Uterus (tissue), 3 donors: ENCODE measurements at regions not wholly inside any gene's neighbourhood (a gene's known extent, or its start where the extent isn't known, plus 50 kb on each side); places are given as distances from the start of the nearest gene placed in this dataset.

Experiments
- DNase-seq, 2 donors: peaks; one replicate each; pipeline ENCODE4 v3.0.0-alpha.2; 2019 to 2020
- H3K27ac ChIP-seq, 2 donors: fragments of 200-600 bp; sonication (generic); 1 replicate in 1 of 2; 2 replicates in 1 of 2; pipeline ENCODE4 v1.5.1; 2016 to 2018
- H3K27me3 ChIP-seq, 2 donors: fragments of 200-600 bp; sonication (generic); one replicate each; pipeline ENCODE4 v1.5.1; 2018 to 2019; ENCODE audit warnings: control low read depth in 1 of 2
- H3K36me3 ChIP-seq, 2 donors: fragments of 200-600 bp; sonication (generic); one replicate each; pipeline ENCODE4 v1.5.1; 2019; ENCODE audit warnings: control low read depth in 1 of 2
- H3K4me1 ChIP-seq, 2 donors: fragments of 200-600 bp; sonication (generic); one replicate each; pipeline ENCODE4 v1.5.1; 2018 to 2019; ENCODE audit warnings: control low read depth in 1 of 2
- H3K4me3 ChIP-seq, 2 donors: fragments of 200-600 bp; sonication (generic); 1 replicate in 1 of 2; 2 replicates in 1 of 2; pipeline ENCODE4 v1.5.1; 2018 to 2019; ENCODE audit warnings: mild to moderate bottlenecking in 1 of 2
- H3K9me3 ChIP-seq, 2 donors: fragments of 200-600 bp; sonication (generic); one replicate each; pipeline ENCODE4 v1.5.1; 2019; ENCODE audit warnings: control low read depth in 1 of 2
- POLR2A ChIP-seq, 2 donors: fragments of 450-650 bp; IDR thresholded peaks; one replicate each; pipeline ENCODE4 v1.6.1; 2016; ENCODE audit warnings: antibody characterized with exemption in 2 of 2, mild to moderate bottlenecking in 1 of 2, moderate library complexity in 1 of 2
- intact Hi-C: fragments of 100-400 bp; cut with DNase I; formaldehyde crosslinking; loops from one replicate; pipeline ENCODE4 v1.15.1; 2023; ENCODE audit warnings: low total_unique reads
- TF ChIP-seq, protein P1 (sequence below), 4 experiments: fragments of 200-600 bp in 2 of 4; fragments of 450-650 bp in 2 of 4; sonication (generic) in 2 of 4; IDR thresholded peaks; one replicate each; pipeline ENCODE4 v1.5.1; 2016 to 2019; ENCODE audit warnings: antibody characterized with exemption in 4 of 4, mild to moderate bottlenecking in 2 of 4, moderate library complexity in 1 of 4
- donor health status: DM: yes; HTN: yes; CAD: no.

DNA sequence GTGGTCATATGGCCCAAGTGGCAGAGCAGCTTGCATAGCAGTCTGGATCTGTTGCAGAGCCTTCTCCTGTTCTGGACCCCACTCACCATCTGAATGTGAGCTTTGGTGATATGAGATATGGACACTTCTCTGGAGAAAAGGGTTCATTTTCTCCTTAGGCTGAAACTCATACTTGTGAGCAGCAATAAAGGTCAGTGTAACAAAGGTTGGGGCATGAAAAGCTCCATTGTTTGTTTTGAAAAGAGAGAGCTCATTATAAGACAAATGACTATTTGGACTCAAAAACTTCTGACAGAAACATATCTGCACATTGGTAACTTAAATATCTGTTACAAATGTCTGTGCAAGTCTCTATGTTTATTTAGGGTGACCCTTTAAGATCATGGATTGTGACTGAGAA lies 517.3 kb downstream of the MFSD1 start:
- Histone ChIP-seq H3K36me3 (no peaks in the 10 kb centered on the region), H3K27me3 (no peaks in the 10 kb centered on the region), H3K27ac (no peak overlapping the region), H3K4me3 (no peak overlapping the region), H3K4me1 (no peaks in the 10 kb centered on the region), H3K9me3 (no peaks in the 10 kb centered on the region)
- TF ChIP-seq, protein P1, sequence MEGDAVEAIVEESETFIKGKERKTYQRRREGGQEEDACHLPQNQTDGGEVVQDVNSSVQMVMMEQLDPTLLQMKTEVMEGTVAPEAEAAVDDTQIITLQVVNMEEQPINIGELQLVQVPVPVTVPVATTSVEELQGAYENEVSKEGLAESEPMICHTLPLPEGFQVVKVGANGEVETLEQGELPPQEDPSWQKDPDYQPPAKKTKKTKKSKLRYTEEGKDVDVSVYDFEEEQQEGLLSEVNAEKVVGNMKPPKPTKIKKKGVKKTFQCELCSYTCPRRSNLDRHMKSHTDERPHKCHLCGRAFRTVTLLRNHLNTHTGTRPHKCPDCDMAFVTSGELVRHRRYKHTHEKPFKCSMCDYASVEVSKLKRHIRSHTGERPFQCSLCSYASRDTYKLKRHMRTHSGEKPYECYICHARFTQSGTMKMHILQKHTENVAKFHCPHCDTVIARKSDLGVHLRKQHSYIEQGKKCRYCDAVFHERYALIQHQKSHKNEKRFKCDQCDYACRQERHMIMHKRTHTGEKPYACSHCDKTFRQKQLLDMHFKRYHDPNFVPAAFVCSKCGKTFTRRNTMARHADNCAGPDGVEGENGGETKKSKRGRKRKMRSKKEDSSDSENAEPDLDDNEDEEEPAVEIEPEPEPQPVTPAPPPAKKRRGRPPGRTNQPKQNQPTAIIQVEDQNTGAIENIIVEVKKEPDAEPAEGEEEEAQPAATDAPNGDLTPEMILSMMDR (IDR thresholded peaks at IDR 0.05): no peak
- DNase-seq: no peak
- intact Hi-C loops: no loop called here

DNA sequence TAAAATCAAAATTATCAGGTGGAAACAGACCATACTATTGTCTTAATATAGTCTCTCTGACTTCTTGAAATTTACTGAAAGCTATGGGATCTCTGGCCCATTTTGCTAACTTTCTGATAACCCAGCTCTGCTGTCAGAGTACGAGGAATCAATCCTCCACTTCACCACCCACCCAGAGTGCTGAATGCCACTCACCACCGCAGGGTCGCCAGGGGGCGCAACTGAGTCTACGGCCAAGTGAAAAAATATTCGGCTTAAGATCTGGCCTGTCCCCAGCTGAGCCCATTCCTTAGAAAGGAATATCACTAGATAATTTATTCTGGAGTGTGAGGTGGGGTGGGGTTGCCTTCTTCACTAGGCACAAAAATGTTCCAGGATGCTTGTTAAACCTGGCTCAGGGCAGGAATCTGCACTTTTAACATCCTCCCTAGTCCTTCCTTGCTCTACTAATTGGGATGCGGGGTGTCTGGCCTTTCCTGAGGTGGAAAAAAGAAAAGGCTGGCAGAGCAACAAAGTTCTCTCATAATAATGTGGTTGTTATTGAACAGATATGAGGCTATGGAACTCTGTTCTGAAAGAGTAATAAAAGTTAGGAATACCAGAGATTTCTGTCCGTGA lies 520.6 kb downstream of the MFSD1 start:
- Histone ChIP-seq H3K4me1 (no peaks in the 10 kb centered on the region), H3K27me3 (no peaks in the 10 kb centered on the region), H3K9me3 (no peaks in the 10 kb centered on the region), H3K4me3 (no peak overlapping the region), H3K27ac (no peak overlapping the region), H3K36me3 (no peaks in the 10 kb centered on the region)
- intact Hi-C loops: no loop called here
- TF ChIP-seq, protein P1 (IDR thresholded peaks at IDR 0.05): peak in 2 of 4 experiments; percentile 10 to 14
- TF ChIP-seq POLR2A (IDR thresholded peaks at IDR 0.05): no peak
- DNase-seq: no peak

DNA sequence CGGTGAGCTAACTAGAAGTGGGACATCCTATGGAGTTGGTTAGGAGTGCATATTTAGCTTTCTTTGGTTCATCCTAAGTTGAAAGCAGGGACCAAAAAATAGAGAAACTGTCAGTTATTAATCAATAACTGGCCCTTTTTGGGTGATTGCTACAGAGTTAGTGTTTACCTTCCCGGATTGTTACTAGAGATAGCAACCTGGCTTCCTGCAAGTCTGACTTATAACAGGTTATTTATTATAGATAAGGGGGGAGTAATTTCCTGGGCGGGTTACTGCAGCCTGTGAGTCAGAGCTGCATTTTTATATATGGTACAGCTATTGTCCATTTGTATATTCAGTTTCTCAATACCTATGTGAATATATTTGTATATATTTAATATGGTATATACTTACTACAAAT lies 522.0 kb downstream of the MFSD1 start:
- Histone ChIP-seq H3K27me3 (no peaks in the 10 kb centered on the region), H3K27ac (no peak overlapping the region), H3K9me3 (no peaks in the 10 kb centered on the region), H3K4me3 (no peak overlapping the region), H3K4me1 (no peaks in the 10 kb centered on the region), H3K36me3 (no peaks in the 10 kb centered on the region)
- TF ChIP-seq, protein P1 (IDR thresholded peaks at IDR 0.05): no peak
- no peak for TF ChIP-seq POLR2A (IDR thresholded peaks at IDR 0.05)
- no peak for DNase-seq
- intact Hi-C loops: no loop called here

DNA sequence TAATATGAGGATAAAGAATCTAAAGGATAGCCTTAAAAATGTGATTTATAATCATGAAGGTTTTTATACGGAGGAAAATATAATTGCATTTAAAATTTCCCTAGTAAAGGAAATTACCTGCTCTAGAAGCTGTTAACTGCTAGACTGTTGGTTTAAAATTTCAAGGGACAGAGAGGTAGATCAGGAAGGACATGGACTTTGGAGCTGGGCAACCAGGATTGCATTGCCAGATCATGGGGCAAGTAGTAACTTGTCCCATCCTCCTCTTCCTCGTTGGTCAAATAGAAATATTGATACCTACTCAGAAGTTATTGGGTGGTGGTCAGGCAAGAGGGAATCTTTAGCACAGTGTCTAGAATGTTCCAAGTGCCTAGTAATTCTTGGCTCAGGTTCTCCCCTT lies 525.1 kb downstream of the MFSD1 start:
- Histone ChIP-seq H3K9me3 (no peaks in the 10 kb centered on the region), H3K4me1 (no peaks in the 10 kb centered on the region), H3K36me3 (no peaks in the 10 kb centered on the region), H3K27ac (no peak overlapping the region), H3K4me3 (no peak overlapping the region), H3K27me3 (no peaks in the 10 kb centered on the region)
- TF ChIP-seq, protein P1 (IDR thresholded peaks at IDR 0.05): no peak
- no peak for TF ChIP-seq POLR2A (IDR thresholded peaks at IDR 0.05)
- no peak for DNase-seq
- intact Hi-C loops: no loop called here

DNA sequence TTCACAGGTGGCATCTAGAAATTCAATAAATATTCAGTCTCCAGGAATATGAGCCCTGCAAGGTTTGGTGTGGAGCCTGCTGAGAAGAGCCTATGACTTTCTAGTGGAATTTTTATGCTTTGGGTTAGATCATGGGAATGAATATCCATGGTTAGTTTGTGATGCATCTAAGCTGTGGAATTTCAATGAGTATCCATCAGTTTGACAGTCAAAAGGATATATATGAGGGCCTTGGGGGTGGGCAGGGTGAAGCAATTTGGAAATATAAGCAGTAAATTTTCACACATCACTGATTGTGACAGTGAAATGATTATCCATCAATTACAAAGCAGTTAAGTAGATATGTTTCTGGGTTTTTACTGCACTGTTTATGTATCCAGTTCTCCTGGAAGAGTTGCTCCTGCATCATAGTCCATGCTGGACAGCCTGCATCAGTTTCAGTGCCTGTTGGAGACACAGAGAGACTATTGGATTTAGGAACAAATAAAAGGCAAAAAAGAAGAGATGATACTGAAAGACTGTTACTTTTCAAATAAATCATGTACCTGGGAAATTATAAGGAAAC lies 530.8 kb downstream of the MFSD1 start:
- H3K27ac ChIP-seq: no peak overlapping the region
- H3K9me3 ChIP-seq: no peaks in the 10 kb centered on the region
- TF ChIP-seq, protein P1 (IDR thresholded peaks at IDR 0.05): no peak
- TF ChIP-seq POLR2A (IDR thresholded peaks at IDR 0.05): no peak
- no peak for DNase-seq
- no peak overlapping the region for H3K4me3 ChIP-seq
- H3K27me3 ChIP-seq: no peaks in the 10 kb centered on the region
- H3K36me3 ChIP-seq: no peaks in the 10 kb centered on the region
- no peaks in the 10 kb centered on the region for H3K4me1 ChIP-seq
- intact Hi-C loops: no loop called here
